ENCODE measurements at regions not wholly inside any gene's neighbourhood (a gene's known extent, or its start where the extent isn't known, plus 50 kb on each side); places are given as distances from the start of the nearest gene placed in this dataset.

- TF ChIP-seq CTCF (IDR thresholded peaks at IDR 0.05; ENCODE audit: insufficient read depth, low read length) (no peak), POLR2AphosphoS5 (IDR thresholded peaks at IDR 0.05; ENCODE audit: low read depth) (no peak), GABPA (IDR thresholded peaks at IDR 0.05; ENCODE audit: low read depth) (no peak), REST (IDR thresholded peaks at IDR 0.05; ENCODE audit: insufficient replicate concordance, low read depth) (no peak), SPI1 (IDR thresholded peaks at IDR 0.05; ENCODE audit: borderline replicate concordance, low read depth) (no peak)
These were observed 212.1 kb upstream of the GALNTL6 start for GRCh38 chr4:171601091-171601490.

All from HL-60 (cell line).